HCEC 1CT (cell line): ENCODE measurements at regions not wholly inside any gene's neighbourhood (a gene's known extent, or its start where the extent isn't known, plus 50 kb on each side); places are given as distances from the start of the nearest gene placed in this dataset.

Experiments used
- DNase-seq: peaks from one replicate; pipeline ENCODE4 v3.0.0-alpha.2; 2017

GRCh38 chr6:19479551-19479950 is 357.6 kb upstream of the ID4 start:
- no peak for DNase-seq

GRCh38 chr6:19492636-19493405 is 344.3 kb upstream of the ID4 start:
- no peak for DNase-seq

- DNase-seq: no peak
These were observed 335.4 kb upstream of the ID4 start for GRCh38 chr6:19501737-19502245.

DNA sequence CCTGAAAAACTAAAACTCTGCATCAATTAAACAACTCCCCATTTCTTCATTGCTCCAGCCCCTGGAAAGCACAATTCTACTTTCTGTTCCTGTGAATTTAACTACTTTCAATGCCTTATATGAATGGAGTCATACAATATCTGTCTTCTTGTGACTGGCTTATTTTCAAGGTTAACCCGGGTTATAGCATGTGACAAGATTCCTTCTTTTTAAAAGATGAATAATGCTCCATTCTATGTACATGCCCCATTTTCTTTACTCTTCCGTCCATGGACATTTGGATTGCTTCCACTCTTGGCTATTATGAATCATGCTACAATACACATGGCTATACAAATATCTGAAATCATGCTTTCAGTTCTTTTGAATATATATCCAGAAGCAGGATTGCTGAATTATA is 334.9 kb upstream of the ID4 start:
- no peak for DNase-seq

GRCh38 chr6:19515939-19516338 is 321.2 kb upstream of the ID4 start:
- no peak for DNase-seq

DNA sequence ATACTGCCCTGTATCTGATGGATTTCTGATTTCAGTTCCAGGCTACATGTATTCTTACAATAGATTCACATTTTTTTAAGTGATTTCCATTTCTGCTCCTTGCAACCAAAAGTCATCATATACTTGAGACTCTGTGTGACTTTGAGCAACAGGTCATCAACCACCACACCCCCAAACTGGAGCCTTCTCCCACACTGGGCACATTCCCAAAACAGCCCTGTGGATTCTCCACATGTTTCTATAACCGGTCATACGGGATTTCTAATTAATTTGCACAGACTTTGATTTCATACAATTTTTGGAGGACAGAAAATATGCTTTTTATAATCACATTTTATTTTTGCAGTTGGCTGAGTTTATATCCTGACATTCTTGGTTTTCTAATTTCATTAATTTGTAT is 317.2 kb upstream of the ID4 start:
- no peak for DNase-seq

- DNase-seq: no peak
These were observed 312.6 kb upstream of the ID4 start for GRCh38 chr6:19524366-19525186.

- no peak for DNase-seq
These were observed 311.5 kb upstream of the ID4 start for GRCh38 chr6:19525673-19526072.

GRCh38 chr6:19530188-19530587 is 307.0 kb upstream of the ID4 start:
- DNase-seq: no peak

DNA sequence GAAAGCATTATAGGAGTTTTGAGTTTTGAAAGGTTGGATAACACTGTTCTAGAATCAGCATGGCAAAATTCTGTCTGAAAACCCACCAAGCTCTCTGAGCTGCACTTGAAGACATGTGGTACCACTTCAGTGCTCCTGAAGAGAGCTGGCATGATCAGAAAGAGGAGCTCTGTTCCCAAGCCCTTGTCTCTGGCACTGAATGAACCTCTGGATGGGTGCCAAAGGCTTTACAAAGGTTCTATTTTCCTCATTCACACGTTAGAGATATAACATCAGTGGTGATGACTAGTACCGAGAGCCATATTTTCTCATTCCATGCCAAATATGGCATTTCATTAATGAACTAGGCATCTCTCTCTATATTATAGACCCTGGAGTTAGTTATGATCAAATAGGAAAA is 301.8 kb upstream of the ID4 start:
- DNase-seq: no peak

- no peak for DNase-seq
These were observed 300.3 kb upstream of the ID4 start for GRCh38 chr6:19536838-19537237.

- no peak for DNase-seq
These were observed 299.1 kb upstream of the ID4 start for GRCh38 chr6:19538096-19538495.

- DNase-seq: no peak
These were observed 289.7 kb upstream of the ID4 start for GRCh38 chr6:19547507-19547906.

GRCh38 chr6:19549109-19549508 is 288.1 kb upstream of the ID4 start:
- DNase-seq: no peak

DNA sequence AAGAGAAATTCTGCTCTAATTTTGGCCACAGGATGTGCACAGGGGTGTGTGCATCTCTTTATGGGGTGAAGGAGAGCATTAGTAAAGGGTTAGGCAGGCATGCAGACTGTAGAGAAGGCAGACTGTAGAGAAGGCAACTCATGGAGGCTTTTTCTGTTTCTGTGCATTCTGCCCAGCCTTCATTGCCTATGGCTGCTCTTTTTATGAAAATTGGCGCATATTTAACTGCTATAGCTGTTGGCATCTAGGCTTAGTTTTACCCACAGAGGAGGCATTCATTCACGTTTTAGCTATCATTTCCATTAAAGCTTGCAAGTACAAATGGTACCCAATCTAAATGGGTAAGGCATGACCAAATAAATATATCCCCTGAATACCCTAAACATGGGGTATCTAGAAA is 286.8 kb upstream of the ID4 start:
- DNase-seq: no peak

GRCh38 chr6:19551611-19552010 is 285.6 kb upstream of the ID4 start:
- no peak for DNase-seq

GRCh38 chr6:19552076-19552475 is 285.1 kb upstream of the ID4 start:
- no peak for DNase-seq

DNA sequence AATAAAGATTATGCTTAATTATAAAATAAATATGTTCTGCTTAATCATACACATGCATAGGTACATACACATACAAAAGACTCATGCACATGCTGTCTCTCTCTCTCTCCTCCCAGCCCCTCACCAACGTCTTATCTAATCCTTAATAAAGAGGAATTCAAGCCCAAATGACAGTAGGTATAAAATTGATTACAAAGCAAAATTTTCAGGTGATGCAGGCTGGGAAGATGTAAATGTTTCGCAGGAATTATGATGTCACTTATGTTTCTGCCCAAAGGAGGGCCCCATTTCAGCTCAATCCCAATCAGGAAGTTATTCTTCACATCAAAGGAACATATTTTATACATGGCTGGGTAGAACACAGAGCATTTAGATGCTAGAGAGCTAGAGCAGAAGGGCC is 284.6 kb upstream of the ID4 start:
- no peak for DNase-seq

GRCh38 chr6:19554356-19555225 is 282.6 kb upstream of the ID4 start:
- DNase-seq: no peak

DNA sequence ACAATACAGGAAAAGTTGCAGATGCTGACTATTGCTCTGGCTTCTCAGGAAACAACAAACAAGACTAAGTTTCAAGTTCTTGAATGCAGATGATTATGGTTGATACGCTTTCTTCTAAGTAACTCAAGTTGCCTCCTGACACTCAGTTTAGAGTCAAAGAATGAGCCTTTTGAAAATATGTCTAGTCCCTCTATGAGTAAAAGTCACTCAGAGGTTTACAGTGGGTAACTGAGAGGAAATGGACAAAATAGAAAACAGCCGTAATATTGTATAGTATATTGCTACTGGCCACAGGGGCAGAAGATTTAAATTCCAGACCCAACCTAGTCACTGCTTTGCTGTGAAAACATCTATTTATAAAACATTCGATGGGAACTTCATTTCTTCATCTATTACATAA is 280.0 kb upstream of the ID4 start:
- DNase-seq: no peak

- no peak for DNase-seq
These were observed 279.0 kb upstream of the ID4 start for GRCh38 chr6:19558201-19558600.

- no peak for DNase-seq
These were observed 278.2 kb upstream of the ID4 start for GRCh38 chr6:19558934-19559333.

GRCh38 chr6:19562468-19562867 is 274.7 kb upstream of the ID4 start:
- DNase-seq: no peak
